Ishikawa (cell line): ENCODE measurements at regions not wholly inside any gene's neighbourhood (a gene's known extent, or its start where the extent isn't known, plus 50 kb on each side); places are given as distances from the start of the nearest gene placed in this dataset.

ENCODE experiments used
- CEBPB ChIP-seq: IDR thresholded peaks from 2 replicates; pipeline ENCODE4 v1.6.1; 2012
- CREB1 ChIP-seq: IDR thresholded peaks from 2 replicates; pipeline ENCODE4 v1.6.1; 2012; ENCODE audit warnings: low read depth
- EGR1 ChIP-seq: IDR thresholded peaks from 2 replicates; pipeline ENCODE4 v1.6.1; 2012
- EP300 ChIP-seq: IDR thresholded peaks from 2 replicates; pipeline ENCODE4 v1.6.1; 2012; ENCODE audit warnings: borderline replicate concordance
- FOXM1 ChIP-seq: IDR thresholded peaks from 2 replicates; pipeline ENCODE4 v1.6.1; 2012; ENCODE audit warnings: low read depth, borderline replicate concordance
- NFIC ChIP-seq: IDR thresholded peaks from 2 replicates; pipeline ENCODE4 v1.6.1; 2012
- RAD21 ChIP-seq: IDR thresholded peaks from 2 replicates; pipeline ENCODE4 v1.6.1; 2012; ENCODE audit warnings: low read depth
- TAF1 ChIP-seq: IDR thresholded peaks from 2 replicates; pipeline ENCODE4 v1.6.1; 2012; ENCODE audit warnings: low read depth, mild to moderate bottlenecking
- TCF12 ChIP-seq: IDR thresholded peaks from 2 replicates; pipeline ENCODE4 v1.6.1; 2012; ENCODE audit warnings: low read depth
- YY1 ChIP-seq: IDR thresholded peaks from 2 replicates; pipeline ENCODE4 v1.6.1; 2012; ENCODE audit warnings: low read depth
- TF ChIP-seq, protein P1 (sequence below): IDR thresholded peaks from 2 replicates; pipeline ENCODE4 v1.6.1; 2012
- TF ChIP-seq, protein P2 (sequence below): IDR thresholded peaks from 2 replicates; pipeline ENCODE4 v1.6.1; 2012
- TF ChIP-seq, protein P3 (sequence below): IDR thresholded peaks from 2 replicates; pipeline ENCODE4 v1.6.1; 2012; ENCODE audit warnings: low read depth, mild to moderate bottlenecking

DNA sequence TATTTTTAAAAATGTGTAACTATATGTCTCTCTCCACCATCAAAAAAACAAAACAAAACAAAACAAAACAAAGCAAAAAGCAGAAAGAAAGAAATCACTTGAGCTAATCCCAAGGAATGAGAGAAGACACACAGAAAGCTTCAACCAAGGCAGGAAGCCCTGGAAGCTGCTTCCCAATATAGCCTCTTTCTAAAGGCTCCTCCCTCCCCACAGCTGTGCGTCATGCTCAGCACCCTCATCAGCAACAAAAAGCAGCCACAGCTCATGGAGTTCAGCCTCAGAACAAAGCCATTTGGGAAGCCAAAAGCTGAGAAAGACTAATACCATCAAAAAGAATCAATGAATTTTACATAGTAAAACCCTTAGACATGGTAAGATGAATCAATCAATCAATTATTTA lies 501.6 kb upstream of the SMIM31 start:
- TF ChIP-seq NFIC (no peak), RAD21 (no peak), FOXM1 (no peak), TAF1 (no peak), YY1 (no peak), CREB1 (no peak), EP300 (no peak), EGR1 (no peak), CEBPB (no peak), TCF12 (no peak)
- TF ChIP-seq, protein P1, sequence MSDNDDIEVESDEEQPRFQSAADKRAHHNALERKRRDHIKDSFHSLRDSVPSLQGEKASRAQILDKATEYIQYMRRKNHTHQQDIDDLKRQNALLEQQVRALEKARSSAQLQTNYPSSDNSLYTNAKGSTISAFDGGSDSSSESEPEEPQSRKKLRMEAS: no peak
- TF ChIP-seq, protein P2, sequence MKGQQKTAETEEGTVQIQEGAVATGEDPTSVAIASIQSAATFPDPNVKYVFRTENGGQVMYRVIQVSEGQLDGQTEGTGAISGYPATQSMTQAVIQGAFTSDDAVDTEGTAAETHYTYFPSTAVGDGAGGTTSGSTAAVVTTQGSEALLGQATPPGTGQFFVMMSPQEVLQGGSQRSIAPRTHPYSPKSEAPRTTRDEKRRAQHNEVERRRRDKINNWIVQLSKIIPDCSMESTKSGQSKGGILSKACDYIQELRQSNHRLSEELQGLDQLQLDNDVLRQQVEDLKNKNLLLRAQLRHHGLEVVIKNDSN: no peak
- TF ChIP-seq, protein P3, sequence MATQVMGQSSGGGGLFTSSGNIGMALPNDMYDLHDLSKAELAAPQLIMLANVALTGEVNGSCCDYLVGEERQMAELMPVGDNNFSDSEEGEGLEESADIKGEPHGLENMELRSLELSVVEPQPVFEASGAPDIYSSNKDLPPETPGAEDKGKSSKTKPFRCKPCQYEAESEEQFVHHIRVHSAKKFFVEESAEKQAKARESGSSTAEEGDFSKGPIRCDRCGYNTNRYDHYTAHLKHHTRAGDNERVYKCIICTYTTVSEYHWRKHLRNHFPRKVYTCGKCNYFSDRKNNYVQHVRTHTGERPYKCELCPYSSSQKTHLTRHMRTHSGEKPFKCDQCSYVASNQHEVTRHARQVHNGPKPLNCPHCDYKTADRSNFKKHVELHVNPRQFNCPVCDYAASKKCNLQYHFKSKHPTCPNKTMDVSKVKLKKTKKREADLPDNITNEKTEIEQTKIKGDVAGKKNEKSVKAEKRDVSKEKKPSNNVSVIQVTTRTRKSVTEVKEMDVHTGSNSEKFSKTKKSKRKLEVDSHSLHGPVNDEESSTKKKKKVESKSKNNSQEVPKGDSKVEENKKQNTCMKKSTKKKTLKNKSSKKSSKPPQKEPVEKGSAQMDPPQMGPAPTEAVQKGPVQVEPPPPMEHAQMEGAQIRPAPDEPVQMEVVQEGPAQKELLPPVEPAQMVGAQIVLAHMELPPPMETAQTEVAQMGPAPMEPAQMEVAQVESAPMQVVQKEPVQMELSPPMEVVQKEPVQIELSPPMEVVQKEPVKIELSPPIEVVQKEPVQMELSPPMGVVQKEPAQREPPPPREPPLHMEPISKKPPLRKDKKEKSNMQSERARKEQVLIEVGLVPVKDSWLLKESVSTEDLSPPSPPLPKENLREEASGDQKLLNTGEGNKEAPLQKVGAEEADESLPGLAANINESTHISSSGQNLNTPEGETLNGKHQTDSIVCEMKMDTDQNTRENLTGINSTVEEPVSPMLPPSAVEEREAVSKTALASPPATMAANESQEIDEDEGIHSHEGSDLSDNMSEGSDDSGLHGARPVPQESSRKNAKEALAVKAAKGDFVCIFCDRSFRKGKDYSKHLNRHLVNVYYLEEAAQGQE: no peak
